Kasumi-1 (cell line): ENCODE measurements at regions not wholly inside any gene's neighbourhood (a gene's known extent, or its start where the extent isn't known, plus 50 kb on each side); places are given as distances from the start of the nearest gene placed in this dataset.
"Not testable (repeated sequence)": the region's sequence is repeated elsewhere in the genome, so short reads cannot be mapped to it uniquely, and the experiment has no call there.

Experiments used
- DNase-seq, 2 experiments: peaks; one replicate each; lab custom pipeline; 2025; lab: John Stamatoyannopoulos, UW

GRCh38 chr17:70447588-70447987, 278.3 kb downstream of the KCNJ2 start:
- DNase-seq, result no peak

- DNase-seq, result not testable (repeated sequence)
Observed at GRCh38 chr17:70453075-70453474, 283.7 kb downstream of the KCNJ2 start.

GRCh38 chr17:70454377-70454776, 285.0 kb downstream of the KCNJ2 start:
- no peak for DNase-seq

GRCh38 chr17:70454908-70455307, 285.6 kb downstream of the KCNJ2 start:
- no peak for DNase-seq

- no peak for DNase-seq
Observed at GRCh38 chr17:70464995-70465394, 295.7 kb downstream of the KCNJ2 start.

- DNase-seq, result no peak
Observed at GRCh38 chr17:70468661-70469060, 299.3 kb downstream of the KCNJ2 start.

DNA sequence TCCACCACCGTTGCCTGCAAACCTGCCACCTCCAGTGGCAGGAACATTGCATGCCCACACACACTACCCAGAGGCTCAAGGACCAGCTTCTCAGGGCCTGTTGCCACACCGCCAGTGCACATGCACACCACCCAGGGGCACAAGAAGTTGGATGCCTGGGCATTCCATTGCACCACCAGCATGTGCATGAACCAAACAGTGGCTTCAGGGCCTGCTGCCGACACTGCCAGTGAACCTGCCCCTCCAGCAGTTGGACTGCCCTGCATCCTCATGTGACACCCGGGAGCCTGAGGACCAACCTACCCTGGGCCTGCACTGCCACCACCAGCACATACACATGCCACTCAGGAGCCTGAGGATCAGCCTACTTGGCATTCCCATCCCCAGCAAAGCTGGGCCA, 303.7 kb downstream of the KCNJ2 start:
- DNase-seq, result no peak

DNA sequence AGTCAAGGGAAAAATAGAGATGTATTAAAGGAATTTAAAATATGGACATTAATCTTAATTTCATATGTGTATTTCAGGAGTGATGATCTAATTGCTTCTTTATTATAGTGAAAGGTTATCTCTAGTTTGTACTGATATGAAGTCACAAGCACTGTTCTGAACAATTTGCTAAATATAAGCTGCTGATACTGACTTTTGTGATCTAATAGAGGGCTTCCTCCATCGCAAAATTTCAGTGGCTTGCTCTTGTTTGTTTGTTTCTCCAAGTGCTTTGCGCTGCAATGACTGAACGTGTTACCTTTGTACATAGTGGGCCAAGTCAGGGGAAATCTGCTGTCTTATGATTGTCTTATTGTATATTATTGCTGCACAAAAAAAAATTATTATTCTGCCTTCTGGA, 307.0 kb downstream of the KCNJ2 start:
- DNase-seq, result no peak

DNA sequence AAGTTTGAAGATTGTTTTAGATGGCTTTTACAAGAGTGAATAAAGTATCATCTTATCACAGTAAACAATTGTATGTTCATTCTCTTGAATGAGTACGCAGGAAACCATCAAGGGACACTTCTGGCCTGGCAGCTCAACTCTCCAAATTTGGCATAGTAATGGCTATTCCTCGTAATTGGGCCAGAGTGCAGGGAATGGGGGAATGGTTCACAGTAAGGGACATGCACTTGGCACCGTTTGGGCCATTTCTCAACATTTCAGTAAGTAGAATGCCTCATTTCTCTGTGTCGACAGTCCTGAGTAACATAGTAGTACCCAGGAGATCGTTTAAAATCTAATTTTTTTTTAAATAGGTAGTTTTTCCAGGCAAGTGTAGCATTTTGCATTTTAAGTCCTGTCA, 309.6 kb downstream of the KCNJ2 start:
- DNase-seq, result no peak

DNA sequence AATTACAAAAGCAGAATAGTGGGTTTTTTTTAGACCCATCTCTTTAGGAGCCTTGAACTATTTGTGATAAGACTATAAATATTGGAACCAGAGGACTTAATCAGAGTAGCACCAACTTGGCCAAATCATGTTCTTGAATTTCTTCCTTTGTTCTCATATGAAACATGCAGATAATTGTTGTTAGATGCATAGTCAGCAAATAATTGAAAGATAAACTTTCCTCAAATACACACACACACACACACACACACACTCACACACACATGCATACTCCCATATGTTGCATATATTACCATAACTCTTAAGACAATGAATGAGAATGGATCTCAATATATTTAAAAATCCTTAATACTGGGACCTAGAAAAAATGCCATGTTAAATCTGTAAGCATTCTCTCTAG, 310.4 kb downstream of the KCNJ2 start:
- no peak for DNase-seq

DNA sequence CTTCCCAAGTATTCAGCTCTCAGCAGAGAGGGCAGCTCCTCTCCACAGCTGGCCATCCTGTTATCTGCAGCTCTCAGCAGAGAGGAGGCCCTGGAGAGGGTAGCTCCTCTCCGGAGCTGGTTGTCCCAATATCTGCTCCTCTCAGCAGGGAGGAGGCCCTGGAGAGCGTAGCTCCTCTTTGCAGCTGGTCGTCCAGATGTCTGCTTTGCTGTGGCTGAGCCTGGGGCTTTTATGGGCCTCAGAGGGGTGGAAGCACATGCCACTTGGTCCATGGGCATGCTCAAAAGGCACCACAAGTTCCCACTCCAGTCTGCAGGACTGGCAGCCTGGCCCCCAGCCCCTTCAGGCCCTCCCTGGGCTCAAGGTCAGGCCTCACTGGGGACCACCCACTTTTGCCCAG, 314.3 kb downstream of the KCNJ2 start:
- DNase-seq, result no peak

DNA sequence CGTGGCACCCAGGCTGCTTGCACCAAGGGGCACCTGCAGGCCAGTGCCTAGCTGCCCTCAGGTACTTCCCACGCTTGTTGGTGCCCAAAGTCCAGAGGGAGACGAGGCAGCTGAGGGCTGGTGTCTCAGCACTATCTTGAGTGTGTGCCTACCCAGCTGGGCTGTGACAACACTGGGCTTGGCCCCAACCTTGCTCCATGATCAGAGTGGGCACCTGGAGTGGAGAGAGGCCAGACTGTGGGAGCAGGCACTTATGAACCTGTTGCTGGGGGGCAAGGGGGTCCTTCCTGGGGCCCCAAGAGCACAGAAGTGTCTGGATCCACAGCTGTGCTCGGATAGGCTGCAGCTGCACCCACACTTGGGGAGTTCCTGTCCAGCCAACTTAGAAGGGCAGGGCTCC, 314.7 kb downstream of the KCNJ2 start:
- no peak for DNase-seq

DNA sequence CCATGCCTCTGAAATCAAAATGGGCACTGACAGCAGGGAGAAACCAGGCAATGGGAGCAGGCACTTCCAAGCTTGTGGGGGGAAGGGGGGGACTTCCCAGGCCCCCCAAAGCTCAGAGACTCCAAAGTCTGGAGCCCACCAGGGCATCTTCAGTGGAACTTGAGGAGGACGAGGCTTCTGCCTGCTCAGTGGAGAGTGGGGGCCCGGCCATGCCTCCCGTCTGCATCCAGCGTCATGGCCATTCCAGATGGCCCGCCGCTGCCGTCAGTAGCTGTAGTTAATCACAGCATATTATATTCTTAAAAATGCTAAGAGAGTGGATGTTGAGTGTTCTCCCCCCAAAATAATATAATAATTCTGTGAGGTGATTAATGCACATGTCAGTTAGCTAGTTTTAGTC, 315.2 kb downstream of the KCNJ2 start:
- no peak for DNase-seq

- DNase-seq, result no peak
Observed at GRCh38 chr17:70492368-70492767, 323.0 kb downstream of the KCNJ2 start.

DNA sequence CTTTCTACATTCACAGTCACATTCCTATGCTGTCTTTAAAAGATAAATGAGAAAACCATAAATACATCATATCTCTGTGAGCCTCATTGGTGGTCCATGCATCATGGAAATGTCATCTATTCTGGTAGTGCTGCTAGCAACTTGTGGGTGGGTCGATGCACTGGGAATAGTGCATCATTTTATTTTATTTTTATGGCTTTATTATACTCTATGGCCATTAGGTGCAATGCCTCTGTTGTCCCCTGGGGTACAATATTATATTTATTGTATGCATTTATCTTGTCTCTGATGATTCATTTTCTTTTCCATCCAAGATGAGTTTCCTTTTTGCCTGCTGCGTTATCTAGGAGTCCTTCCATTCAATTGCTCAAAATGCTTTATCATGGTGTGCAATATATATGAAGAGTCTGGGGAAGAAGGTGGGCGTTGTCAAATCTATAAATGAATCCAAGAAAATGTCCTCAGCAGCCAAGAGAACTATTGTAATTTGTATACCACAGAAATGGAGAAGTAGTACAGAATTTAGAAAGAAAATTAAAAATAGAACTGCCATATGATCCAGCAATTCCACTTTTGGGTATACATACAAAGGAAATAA, 324.0 kb downstream of the KCNJ2 start:
- no peak for DNase-seq

DNA sequence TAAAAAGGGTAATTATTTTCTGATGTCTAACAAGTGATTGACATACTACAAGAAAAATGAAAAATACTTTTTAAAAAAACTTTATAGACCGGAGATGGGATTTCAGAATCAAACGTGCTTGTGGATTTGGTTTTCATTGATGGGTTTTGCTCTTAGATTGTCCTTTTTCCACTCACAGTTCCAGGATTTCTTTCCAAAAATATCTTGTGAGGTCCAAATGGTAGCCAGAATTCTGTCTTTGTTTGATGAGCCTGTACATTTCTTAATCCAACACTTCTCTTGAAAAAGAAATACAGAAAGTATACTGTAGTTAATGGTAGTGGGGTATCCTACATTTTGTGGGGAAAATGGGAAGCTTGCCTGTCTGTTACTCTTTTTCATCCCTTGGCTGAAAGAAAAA, 329.3 kb downstream of the KCNJ2 start:
- DNase-seq, result no peak

- DNase-seq, result no peak
Observed at GRCh38 chr17:70499067-70499786, 329.9 kb downstream of the KCNJ2 start.

DNA sequence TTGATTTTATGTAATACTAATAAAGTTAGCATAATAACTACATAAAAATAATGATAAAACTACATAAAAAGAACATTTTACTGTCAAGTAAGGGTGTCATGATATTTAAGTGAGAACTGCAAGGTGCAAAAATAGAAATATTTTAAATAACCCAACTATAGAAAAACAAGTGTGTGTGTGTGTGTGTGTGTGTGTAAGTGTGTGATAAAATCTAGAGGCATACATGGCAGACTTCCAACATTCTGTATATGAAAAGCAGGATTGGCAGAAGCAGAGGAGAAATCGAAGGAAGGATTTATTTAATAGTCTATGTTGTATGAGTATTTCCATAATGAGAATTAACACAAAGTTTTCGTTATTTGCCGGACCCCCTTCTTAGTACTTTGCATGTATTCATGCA, 334.1 kb downstream of the KCNJ2 start:
- DNase-seq, result no peak

DNA sequence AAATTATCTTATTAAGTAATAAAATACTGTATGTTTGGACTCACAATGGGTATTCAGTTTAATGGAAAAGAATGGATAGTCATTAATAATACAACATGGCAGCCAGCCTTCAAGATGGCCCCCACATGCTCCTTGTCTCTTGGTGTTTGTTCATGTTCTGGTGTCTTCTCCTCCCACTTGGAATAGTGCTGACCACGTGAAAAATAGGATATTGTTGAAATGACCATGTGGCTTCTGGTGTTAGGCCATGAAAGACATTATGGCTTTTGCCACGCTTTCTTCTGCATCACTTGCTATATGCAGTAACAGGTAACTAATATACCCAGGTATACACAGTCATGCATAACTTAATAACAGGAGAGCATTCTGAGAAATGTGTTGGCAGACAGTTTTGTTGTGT, 341.0 kb downstream of the KCNJ2 start:
- no peak for DNase-seq

DNA sequence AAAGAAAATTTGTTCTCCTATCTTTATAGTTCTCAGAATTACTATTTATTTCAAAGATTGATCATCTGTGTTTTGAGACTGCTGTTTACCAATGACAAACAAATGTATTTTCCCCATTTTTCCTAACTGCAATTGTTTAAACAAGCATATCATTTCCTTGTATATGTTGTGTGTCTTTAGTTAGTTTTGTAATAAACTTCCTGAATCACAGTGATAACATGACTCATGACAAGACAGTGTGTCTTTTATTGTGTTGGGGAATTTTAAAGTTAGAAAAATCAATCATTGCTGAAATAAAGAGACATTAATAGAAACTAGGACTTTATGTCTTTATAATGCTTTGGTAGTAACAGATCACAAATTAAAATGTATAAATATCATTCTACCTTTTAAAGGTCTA, 348.5 kb downstream of the KCNJ2 start:
- DNase-seq, result no peak

GRCh38 chr17:70519300-70519699, 350.0 kb downstream of the KCNJ2 start:
- DNase-seq, result no peak

DNA sequence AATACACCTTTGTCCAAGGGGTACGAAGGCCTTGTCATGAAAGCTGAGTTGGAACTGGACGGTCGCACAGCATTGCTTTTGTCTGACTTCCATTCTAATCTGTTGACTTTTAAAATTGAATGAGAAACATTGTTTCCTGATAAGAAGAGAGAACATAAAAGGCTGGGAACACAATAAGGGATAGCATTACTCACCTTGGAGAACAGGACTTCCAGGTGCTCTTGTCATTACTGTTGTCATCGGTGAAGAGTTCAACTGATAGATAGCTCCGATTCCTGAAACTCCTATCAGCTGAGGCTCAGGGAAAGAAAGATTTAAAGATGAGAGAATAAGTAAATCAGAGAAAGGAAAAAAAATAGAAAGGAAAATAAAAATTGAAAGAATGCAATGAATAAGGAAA, 351.1 kb downstream of the KCNJ2 start:
- DNase-seq, result no peak

DNA sequence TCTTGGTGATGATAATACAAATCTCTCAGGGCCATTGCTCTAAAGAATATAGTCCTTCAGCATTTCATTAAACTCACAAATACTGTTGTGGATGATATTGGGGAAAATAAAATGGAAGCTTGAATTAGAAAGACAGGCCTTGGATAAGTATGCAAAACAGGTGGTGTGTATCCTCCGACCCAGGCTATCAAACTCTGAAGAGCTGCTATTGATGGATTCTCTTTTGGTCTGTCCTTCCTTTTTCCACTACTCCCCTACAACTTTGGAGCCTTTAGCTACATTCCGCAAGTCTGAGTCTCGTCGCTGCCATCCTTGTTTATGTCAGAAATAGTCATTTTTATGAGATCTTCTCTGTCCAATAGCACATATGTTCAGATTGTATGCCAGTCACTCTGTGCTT, 351.6 kb downstream of the KCNJ2 start:
- DNase-seq, result no peak

- DNase-seq, result no peak
Observed at GRCh38 chr17:70521821-70522256, 352.5 kb downstream of the KCNJ2 start.
